Activated B cell treated with CpG ODN at 0.5 μM for 24 hours (primary cell): ENCODE measurements at regions not wholly inside any gene's neighbourhood (a gene's known extent, or its start where the extent isn't known, plus 50 kb on each side); places are given as distances from the start of the nearest gene placed in this dataset.

Experiments
- ATAC-seq: fragments of 200-7000 bp; cut with Tn5 transposase; one replicate; pipeline ENCODE4 v1.10.0; 2021; ENCODE audit warnings: low read depth, mild to moderate bottlenecking, moderate library complexity
- CTCF ChIA-PET: fragments of 350-600 bp; sonication (Branson Sonifier 250); formaldehyde crosslinking; loops from one replicate; lab custom pipeline; 2021; ENCODE audit warnings: antibody characterized with exemption; lab: Charles Lee
- POLR2A ChIA-PET: fragments of 350-600 bp; sonication (Branson Sonifier 250); formaldehyde crosslinking; loops from one replicate; lab custom pipeline; 2021; ENCODE audit warnings: antibody characterized with exemption; lab: Charles Lee
- DNase-seq: peaks from one replicate; pipeline ENCODE4 v3.0.0; 2022
- H3K27ac Mint-ChIP-seq: one replicate; pipeline ENCODE4 v1.8.0; 2020; ENCODE audit warnings: mixed read lengths
- H3K27me3 Mint-ChIP-seq: one replicate; pipeline ENCODE4 v1.8.0; 2021; ENCODE audit warnings: mixed read lengths
- H3K36me3 Mint-ChIP-seq: one replicate; pipeline ENCODE4 v1.8.0; 2021; ENCODE audit warnings: low read depth, mixed read lengths
- H3K4me1 Mint-ChIP-seq: one replicate; pipeline ENCODE4 v1.8.0; 2021; ENCODE audit warnings: mixed read lengths
- H3K4me3 Mint-ChIP-seq: one replicate; pipeline ENCODE4 v1.8.0; 2020; ENCODE audit warnings: mild to moderate bottlenecking, mixed read lengths
- H3K9me3 Mint-ChIP-seq: one replicate; pipeline ENCODE4 v1.8.0; 2020; ENCODE audit warnings: mixed read lengths
- CTCF ChIP-seq: fragments of 200-600 bp; IDR thresholded peaks from one replicate; pipeline ENCODE4 v1.8.0; 2022; ENCODE audit warnings: antibody characterized with exemption, mild to moderate bottlenecking
- intact Hi-C: fragments of 100-400 bp; cut with micrococcal nuclease; formaldehyde crosslinking; loops from one replicate; pipeline ENCODE4 v1.15.1; 2024

GRCh38 chr10:8189458-8189857 lies 135.0 kb downstream of the GATA3 start:
- no peak overlapping the region for H3K4me3 Mint-ChIP-seq
- CTCF ChIA-PET: no interaction called here
- H3K4me1 Mint-ChIP-seq: no peaks in the 10 kb centered on the region
- DNase-seq (no peak), ATAC-seq (no peak)
- POLR2A ChIA-PET: no interaction called here
- no peak overlapping the region for H3K27ac Mint-ChIP-seq
- H3K36me3 Mint-ChIP-seq: no peaks in the 10 kb centered on the region
- no peaks in the 10 kb centered on the region for H3K9me3 Mint-ChIP-seq
- intact Hi-C loops: no loop called here
- TF ChIP-seq CTCF: no peak
- peaks cover 11% of the 10 kb centered on the region for H3K27me3 Mint-ChIP-seq

GRCh38 chr10:8192301-8192700 lies 137.8 kb downstream of the GATA3 start:
- Mint-ChIP-seq H3K27me3 (peaks cover 14% of the 10 kb centered on the region), H3K36me3 (no peaks in the 10 kb centered on the region), H3K9me3 (no peaks in the 10 kb centered on the region), H3K4me1 (no peaks in the 10 kb centered on the region), H3K27ac (no peak overlapping the region), H3K4me3 (no peak overlapping the region)
- ChIA-PET CTCF (no interaction called here), POLR2A (no interaction called here)
- intact Hi-C loops: no loop called here
- no peak for ATAC-seq
- TF ChIP-seq CTCF: no peak
- DNase-seq: no peak

GRCh38 chr10:8193546-8193945 lies 139.1 kb downstream of the GATA3 start:
- no peaks in the 10 kb centered on the region for H3K4me1 Mint-ChIP-seq
- no peak overlapping the region for H3K27ac Mint-ChIP-seq
- DNase-seq: no peak
- no peaks in the 10 kb centered on the region for H3K36me3 Mint-ChIP-seq
- TF ChIP-seq CTCF: no peak
- peaks cover 14% of the 10 kb centered on the region for H3K27me3 Mint-ChIP-seq
- H3K9me3 Mint-ChIP-seq: no peaks in the 10 kb centered on the region
- intact Hi-C loops: no loop called here
- ChIA-PET POLR2A (no interaction called here), CTCF (no interaction called here)
- no peak for ATAC-seq
- no peak overlapping the region for H3K4me3 Mint-ChIP-seq

- Mint-ChIP-seq H3K27me3 (peaks cover 13% of the 10 kb centered on the region), H3K36me3 (no peaks in the 10 kb centered on the region), H3K4me1 (no peaks in the 10 kb centered on the region), H3K9me3 (no peaks in the 10 kb centered on the region), H3K27ac (no peak overlapping the region), H3K4me3 (no peak overlapping the region)
- ChIA-PET CTCF (no interaction called here), POLR2A (no interaction called here)
- intact Hi-C loops: no loop called here
- TF ChIP-seq CTCF: no peak
- DNase-seq (no peak), ATAC-seq (no peak)
These were observed 139.6 kb downstream of the GATA3 start for GRCh38 chr10:8194050-8194449.

GRCh38 chr10:8206882-8207281 lies 152.4 kb downstream of the GATA3 start:
- ChIA-PET CTCF (no interaction called here), POLR2A (no interaction called here)
- TF ChIP-seq CTCF: no peak
- H3K9me3 Mint-ChIP-seq: no peaks in the 10 kb centered on the region
- no peak overlapping the region for H3K27ac Mint-ChIP-seq
- DNase-seq (no peak), ATAC-seq (no peak)
- no peaks in the 10 kb centered on the region for H3K36me3 Mint-ChIP-seq
- no peaks in the 10 kb centered on the region for H3K4me1 Mint-ChIP-seq
- H3K4me3 Mint-ChIP-seq: no peak overlapping the region
- H3K27me3 Mint-ChIP-seq: no peaks in the 10 kb centered on the region
- intact Hi-C loops: no loop called here
